GDM1 (cell line): ENCODE measurements at regions not wholly inside any gene's neighbourhood (a gene's known extent, or its start where the extent isn't known, plus 50 kb on each side); places are given as distances from the start of the nearest gene placed in this dataset.

Experiments used
- DNase-seq: peaks from one replicate; lab custom pipeline; 2025; lab: John Stamatoyannopoulos, UW

- DNase-seq = no peak
Observed at GRCh38 chr11:13062115-13062514, 53.0 kb downstream of the RASSF10 start.

- DNase-seq = no peak
Observed at GRCh38 chr11:13064593-13064992, 55.5 kb downstream of the RASSF10 start.

- DNase-seq = no peak
Observed at GRCh38 chr11:13065200-13065787, 56.2 kb downstream of the RASSF10 start.

GRCh38 chr11:13068211-13068610 lies 59.1 kb downstream of the RASSF10 start:
- DNase-seq = no peak

- DNase-seq = no peak
Observed at GRCh38 chr11:13073119-13073981, 64.2 kb downstream of the RASSF10 start.

- no peak for DNase-seq
Observed at GRCh38 chr11:13074714-13075464, 65.8 kb downstream of the RASSF10 start.

GRCh38 chr11:13076961-13077360 lies 67.8 kb downstream of the RASSF10 start:
- no peak for DNase-seq

GRCh38 chr11:13080861-13081260 lies 71.7 kb downstream of the RASSF10 start:
- DNase-seq = no peak

GRCh38 chr11:13082588-13082987 lies 73.5 kb downstream of the RASSF10 start:
- DNase-seq = no peak

- DNase-seq = no peak
Observed at GRCh38 chr11:13090228-13090708, 81.2 kb downstream of the RASSF10 start.

- DNase-seq = no peak
Observed at GRCh38 chr11:13091373-13091772, 82.3 kb downstream of the RASSF10 start.

- no peak for DNase-seq
Observed at GRCh38 chr11:13091804-13092203, 82.7 kb downstream of the RASSF10 start.

- DNase-seq = no peak
Observed at GRCh38 chr11:13094930-13095687, 86.0 kb downstream of the RASSF10 start.

- DNase-seq = no peak
Observed at GRCh38 chr11:13098063-13098462, 88.9 kb downstream of the RASSF10 start.

GRCh38 chr11:13098616-13099289 lies 89.6 kb downstream of the RASSF10 start:
- no peak for DNase-seq

- DNase-seq = no peak
Observed at GRCh38 chr11:13101644-13102512, 92.8 kb downstream of the RASSF10 start.

GRCh38 chr11:13102513-13102840 lies 93.4 kb downstream of the RASSF10 start:
- DNase-seq = no peak

GRCh38 chr11:13102865-13103539 lies 93.9 kb downstream of the RASSF10 start:
- DNase-seq = no peak

- DNase-seq = no peak
Observed at GRCh38 chr11:13103962-13104554, 94.9 kb downstream of the RASSF10 start.
